Natural killer cell (primary cell): ENCODE measurements at regions not wholly inside any gene's neighbourhood (a gene's known extent, or its start where the extent isn't known, plus 50 kb on each side); places are given as distances from the start of the nearest gene placed in this dataset.

Source experiments
- ATAC-seq, 3 donors: fragments of 150-1000 bp in 2 of 3; fragments of 200-7000 bp in 1 of 3; cut with Tn5 transposase; 1 replicate in 1 of 3; 2 replicates in 2 of 3; pipeline ENCODE4 v1.10.0; 2021; ENCODE audit warnings: mild to moderate bottlenecking in 2 of 3, moderate library complexity in 2 of 3
- DNase-seq, 2 donors: peaks; one replicate each; pipeline versions ENCODE4 v3.0.0 to v3.0.0-alpha.2; 2013 to 2021; ENCODE audit warnings: mixed read lengths in 1 of 2
- H3K27ac ChIP-seq: one replicate; pipeline ENCODE4 v1.5.1; 2013; ENCODE audit warnings: mild to moderate bottlenecking, low read length
- H3K27me3 ChIP-seq: one replicate; pipeline ENCODE4 v1.6.1; 2013; ENCODE audit warnings: low read length; ENCODE audit not compliant: control insufficient read depth, insufficient read depth
- H3K36me3 ChIP-seq: one replicate; pipeline ENCODE4 v1.6.1; 2013; ENCODE audit warnings: low read length; ENCODE audit not compliant: control insufficient read depth, insufficient read depth
- H3K4me1 ChIP-seq: one replicate; pipeline ENCODE4 v1.6.1; 2013; ENCODE audit warnings: low read length; ENCODE audit not compliant: control insufficient read depth, insufficient read depth
- H3K4me3 ChIP-seq: one replicate; pipeline ENCODE4 v1.5.1; 2013; ENCODE audit warnings: low read length
- H3K9me3 ChIP-seq: one replicate; pipeline ENCODE4 v1.6.1; 2013; ENCODE audit warnings: low read length; ENCODE audit not compliant: control insufficient read depth, insufficient read depth
- H3K27ac Mint-ChIP-seq, 2 donors: one replicate each; pipeline ENCODE4 v1.8.0; 2022; ENCODE audit warnings: mild to moderate bottlenecking in 2 of 2, mixed read lengths in 2 of 2, moderate library complexity in 1 of 2
- H3K27me3 Mint-ChIP-seq, 2 donors: one replicate each; pipeline ENCODE4 v1.8.0; 2022; ENCODE audit warnings: low read depth in 2 of 2, mixed read lengths in 2 of 2
- H3K36me3 Mint-ChIP-seq: one replicate; pipeline ENCODE4 v1.8.0; 2022; ENCODE audit warnings: mixed read lengths
- H3K4me1 Mint-ChIP-seq, 2 donors: one replicate each; pipeline ENCODE4 v1.8.0; 2022; ENCODE audit warnings: mixed read lengths in 2 of 2
- H3K4me3 Mint-ChIP-seq: one replicate; pipeline ENCODE4 v1.8.0; 2022; ENCODE audit warnings: mild to moderate bottlenecking, moderate library complexity, mixed read lengths
- H3K9me3 Mint-ChIP-seq, 2 donors: one replicate each; pipeline ENCODE4 v1.8.0; 2022; ENCODE audit warnings: mixed read lengths in 2 of 2
- CTCF ChIP-seq: fragments of 200-600 bp; IDR thresholded peaks from one replicate; pipeline ENCODE4 v1.8.0; 2022; ENCODE audit warnings: antibody characterized with exemption
- WGBS: methylation state at CpG from one replicate; pipeline ENCODE4 v1.1.7; 2013; ENCODE audit warnings: missing lambda C conversion rate; ENCODE audit not compliant: insufficient coverage; 5-methylcytosine and 5-hydroxymethylcytosine counted together
- intact Hi-C: fragments of 100-400 bp; cut with micrococcal nuclease; formaldehyde crosslinking; loops from one replicate; pipeline ENCODE4 v1.14.2; 2022

- Histone ChIP-seq H3K4me1 (peaks cover 100% of the 10 kb centered on the region), H3K4me3 (peak overlapping the region; percentile 15), H3K36me3 (peaks cover 3% of the 10 kb centered on the region), H3K27me3 (no peaks in the 10 kb centered on the region), H3K27ac (peak overlapping the region; percentile 85), H3K9me3 (no peaks in the 10 kb centered on the region)
- H3K36me3 Mint-ChIP-seq, result no peaks in the 10 kb centered on the region
- H3K9me3 Mint-ChIP-seq, result no peaks in the 10 kb centered on the region
- ATAC-seq, result no peak
- peaks cover 77 to 93% of the 10 kb centered on the region in 2 donors for H3K4me1 Mint-ChIP-seq
- H3K4me3 Mint-ChIP-seq, result peak overlapping the region; percentile 79
- TF ChIP-seq CTCF, result no peak
- WGBS, result 2% methylated on average over 9 of the region's 9 CpGs
- peak in 1 of 2 donors; percentile 40 for DNase-seq
- H3K27ac Mint-ChIP-seq, result peak overlapping the region; percentile 94
- intact Hi-C loops, result no loop called here
- H3K27me3 Mint-ChIP-seq, result no peaks in the 10 kb centered on the region
Observed at GRCh38 chr17:77460514-77461046, 319.8 kb downstream of the SEC14L1 start.

- Mint-ChIP-seq H3K4me1 (peaks cover 83 to 93% of the 10 kb centered on the region in 2 donors), H3K27me3 (no peaks in the 10 kb centered on the region), H3K4me3 (peak overlapping the region; percentile 79), H3K36me3 (no peaks in the 10 kb centered on the region), H3K9me3 (no peaks in the 10 kb centered on the region), H3K27ac (peak overlapping the region; percentile 94)
- no peak overlapping the region for H3K4me3 ChIP-seq
- ATAC-seq, result no peak
- peak in 1 of 2 donors; percentile 43 for DNase-seq
- H3K27me3 ChIP-seq, result no peaks in the 10 kb centered on the region
- intact Hi-C loops, result no loop called here
- no peak for TF ChIP-seq CTCF
- 67% methylated on average over 15 of the region's 16 CpGs for WGBS
- no peaks in the 10 kb centered on the region for H3K9me3 ChIP-seq
- no peaks in the 10 kb centered on the region for H3K36me3 ChIP-seq
- H3K27ac ChIP-seq, result peak overlapping the region; percentile 85
- H3K4me1 ChIP-seq, result peaks cover 100% of the 10 kb centered on the region
Observed at GRCh38 chr17:77461277-77462057, 320.7 kb downstream of the SEC14L1 start.

GRCh38 chr17:77462090-77462489 lies 321.3 kb downstream of the SEC14L1 start:
- H3K9me3 ChIP-seq, result no peaks in the 10 kb centered on the region
- Mint-ChIP-seq H3K27ac (peak overlapping the region; percentile 94), H3K4me3 (peak overlapping the region; percentile 79), H3K4me1 (peaks cover 85 to 93% of the 10 kb centered on the region in 2 donors), H3K9me3 (no peaks in the 10 kb centered on the region), H3K36me3 (no peaks in the 10 kb centered on the region), H3K27me3 (no peaks in the 10 kb centered on the region)
- no peak for TF ChIP-seq CTCF
- peaks cover 3% of the 10 kb centered on the region for H3K36me3 ChIP-seq
- no peak overlapping the region for H3K4me3 ChIP-seq
- peak; percentile 49 to 68 (median 61) for ATAC-seq
- H3K27ac ChIP-seq, result peak overlapping the region; percentile 85
- intact Hi-C loops, result no loop called here
- H3K4me1 ChIP-seq, result peaks cover 100% of the 10 kb centered on the region
- DNase-seq, result peak in 1 of 2 donors; percentile 73
- 2% methylated on average over 11 of the region's 11 CpGs for WGBS
- no peaks in the 10 kb centered on the region for H3K27me3 ChIP-seq
